DMS53 (cell line): ENCODE measurements at regions not wholly inside any gene's neighbourhood (a gene's known extent, or its start where the extent isn't known, plus 50 kb on each side); places are given as distances from the start of the nearest gene placed in this dataset.

Experiments
- DNase-seq: peaks from one replicate; lab custom pipeline; 2025; lab: John Stamatoyannopoulos, UW

- no peak for DNase-seq
Measured at GRCh38 chr10:52440612-52441285, 126.7 kb downstream of the DKK1 start.

- DNase-seq = no peak
Measured at GRCh38 chr10:52442576-52442975, 128.5 kb downstream of the DKK1 start.

GRCh38 chr10:52443419-52444388, 129.6 kb downstream of the DKK1 start:
- DNase-seq = no peak

GRCh38 chr10:52446391-52446790, 132.3 kb downstream of the DKK1 start:
- no peak for DNase-seq

- no peak for DNase-seq
Measured at GRCh38 chr10:52447931-52448353, 133.9 kb downstream of the DKK1 start.

DNA sequence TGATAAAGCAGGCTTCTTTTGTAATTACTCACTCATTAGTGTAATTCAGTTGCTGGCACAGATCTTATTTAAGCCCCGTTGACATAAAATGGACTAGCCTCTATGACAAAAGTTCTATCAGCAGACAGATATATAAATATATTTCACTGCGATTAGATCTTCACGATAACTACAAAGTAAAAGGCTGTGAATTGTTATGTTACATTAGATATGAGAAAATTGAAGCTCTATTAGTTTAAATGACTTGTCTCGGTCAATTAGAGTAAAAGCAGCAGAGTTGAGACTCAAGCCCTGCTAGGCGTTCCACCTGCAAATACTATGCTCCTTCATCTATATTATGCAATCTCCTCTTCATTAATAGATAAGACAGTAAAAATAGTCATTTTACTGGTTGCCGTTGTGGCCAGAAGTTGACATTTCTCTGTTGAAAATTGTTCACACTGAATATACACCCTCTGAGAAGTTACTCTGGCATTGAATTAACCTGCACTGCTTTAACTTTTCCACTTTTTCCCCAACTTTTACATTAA, 136.7 kb downstream of the DKK1 start:
- DNase-seq = no peak

GRCh38 chr10:52451817-52452216, 137.7 kb downstream of the DKK1 start:
- DNase-seq = no peak

- no peak for DNase-seq
Measured at GRCh38 chr10:52452600-52453493, 138.8 kb downstream of the DKK1 start.

DNA sequence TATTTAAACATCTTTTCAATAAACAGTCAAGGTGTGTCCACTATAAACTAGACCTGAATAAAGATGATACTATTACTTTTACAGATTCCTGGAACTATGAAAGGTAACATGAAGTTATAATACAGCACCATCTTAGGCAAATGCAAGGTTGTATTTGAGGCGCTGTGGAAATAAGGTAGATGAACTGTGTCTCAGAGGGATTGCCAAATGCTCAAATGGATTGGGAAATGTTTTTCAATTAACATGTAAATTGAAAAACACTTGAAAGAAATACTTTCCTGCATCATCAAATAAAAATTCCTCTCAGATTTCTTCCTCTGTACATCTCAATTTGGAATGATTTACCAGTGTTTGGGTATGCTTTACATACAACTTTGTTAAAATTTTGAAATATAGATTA, 139.4 kb downstream of the DKK1 start:
- DNase-seq = no peak

DNA sequence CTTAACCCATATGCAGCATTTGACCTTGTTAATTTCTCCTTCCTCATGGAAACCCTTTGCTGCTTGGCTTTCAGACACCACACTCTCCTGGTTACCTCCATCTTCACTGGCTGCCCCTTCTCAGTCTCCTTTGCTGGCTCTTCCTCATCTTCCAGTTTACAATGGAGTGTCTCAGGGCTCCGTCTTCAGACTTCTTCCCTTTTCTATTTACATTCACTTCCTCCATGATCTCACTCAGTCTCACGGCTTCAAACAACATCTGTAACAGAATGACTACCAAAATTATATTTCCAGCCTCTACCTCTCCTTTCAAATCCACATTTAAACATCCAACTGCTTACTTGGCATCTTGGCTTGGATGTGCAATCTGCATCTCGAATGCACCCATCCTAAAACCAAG, 140.4 kb downstream of the DKK1 start:
- DNase-seq = no peak

- DNase-seq = no peak
Measured at GRCh38 chr10:52455098-52455497, 141.0 kb downstream of the DKK1 start.

DNA sequence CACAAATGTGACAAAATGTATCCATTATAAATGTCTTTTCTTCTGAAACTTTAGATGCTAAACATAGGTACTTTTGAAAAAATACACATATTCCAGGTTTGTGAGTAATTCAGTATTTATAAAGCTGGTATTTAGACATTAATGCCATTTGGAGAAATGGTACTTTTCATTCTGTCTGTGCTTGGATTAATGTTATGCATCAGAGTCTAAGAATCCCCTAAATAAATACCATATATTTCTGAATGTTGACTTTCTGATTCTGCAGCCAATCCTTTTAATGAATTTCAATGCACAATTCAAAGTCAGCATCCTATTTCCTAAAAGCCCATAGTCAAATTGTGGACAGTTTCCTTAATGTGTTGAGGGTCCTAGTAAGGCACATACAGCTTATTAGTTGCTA, 145.0 kb downstream of the DKK1 start:
- DNase-seq = no peak

- DNase-seq = no peak
Measured at GRCh38 chr10:52463826-52464225, 149.7 kb downstream of the DKK1 start.

GRCh38 chr10:52464368-52465124, 150.5 kb downstream of the DKK1 start:
- no peak for DNase-seq

- no peak for DNase-seq
Measured at GRCh38 chr10:52465202-52465601, 151.1 kb downstream of the DKK1 start.

- DNase-seq = no peak
Measured at GRCh38 chr10:52466464-52466863, 152.4 kb downstream of the DKK1 start.

DNA sequence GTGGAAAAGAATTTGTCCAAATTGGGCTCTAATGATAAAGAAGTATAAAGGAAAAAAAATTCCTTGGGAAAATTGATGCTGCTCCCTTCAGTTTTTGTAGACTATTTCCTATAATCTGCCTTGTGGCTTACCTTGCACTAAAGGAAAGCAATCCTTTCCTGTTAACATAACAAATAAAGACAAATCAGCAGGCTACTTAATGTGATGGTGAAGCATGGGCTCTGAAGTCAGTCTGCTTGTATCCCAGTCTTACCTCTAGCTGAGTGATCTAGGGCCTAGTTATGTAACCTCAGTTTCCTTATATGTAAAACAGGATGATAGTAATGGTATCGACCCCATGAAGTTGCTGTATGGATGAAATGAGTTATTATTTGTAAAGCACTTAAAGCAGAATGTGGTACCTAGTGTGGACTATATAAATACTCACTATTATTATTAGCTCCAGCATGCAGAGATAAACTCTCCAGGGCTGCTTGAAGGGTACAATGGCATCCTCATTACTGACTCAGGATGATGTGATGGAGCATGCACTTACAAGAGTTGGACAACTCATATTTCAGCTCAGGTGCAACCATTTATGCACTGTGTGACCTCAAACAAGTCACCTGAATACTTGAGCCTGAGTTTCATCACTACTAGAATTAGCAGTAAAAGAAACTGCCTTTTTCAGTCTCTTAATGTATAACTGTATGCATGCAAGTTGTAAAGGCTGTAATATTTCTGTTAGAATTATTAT, 156.1 kb downstream of the DKK1 start:
- DNase-seq = no peak

DNA sequence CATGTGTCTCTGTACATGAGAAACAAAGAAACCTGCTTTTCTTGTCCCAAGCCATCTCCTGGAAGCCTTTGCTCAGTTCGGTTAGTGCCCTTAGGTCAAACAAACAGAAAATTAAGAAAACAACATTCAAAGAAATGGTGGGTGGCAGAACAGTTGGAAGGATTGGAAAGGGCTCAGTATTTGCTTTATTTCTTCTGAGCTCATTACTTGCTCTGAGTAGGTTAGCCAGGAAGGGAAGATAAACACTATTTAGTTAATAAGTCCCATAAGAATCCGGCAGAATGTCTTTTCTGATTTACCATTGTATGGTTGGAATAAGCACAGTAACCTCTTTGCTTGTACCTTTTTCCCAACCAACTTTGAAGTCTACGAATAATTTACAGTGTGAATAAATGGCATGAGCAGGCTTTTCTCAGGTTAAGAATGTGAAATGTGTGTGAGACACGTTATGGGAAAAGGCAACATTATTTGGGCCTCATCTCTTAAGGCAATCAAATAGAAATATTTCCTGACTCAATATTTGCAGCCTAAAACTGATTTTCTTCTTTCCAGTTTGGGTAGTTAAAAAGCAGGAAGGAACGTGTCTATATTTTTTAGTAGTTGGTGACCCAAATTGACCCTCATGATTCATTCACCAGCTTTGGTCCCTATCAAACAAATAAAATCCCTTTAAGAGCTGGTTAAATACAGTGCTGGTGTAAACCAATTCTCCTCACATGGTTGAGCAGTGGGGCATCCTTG, 158.5 kb downstream of the DKK1 start:
- DNase-seq = no peak

GRCh38 chr10:52474265-52474664, 160.2 kb downstream of the DKK1 start:
- DNase-seq = no peak

DNA sequence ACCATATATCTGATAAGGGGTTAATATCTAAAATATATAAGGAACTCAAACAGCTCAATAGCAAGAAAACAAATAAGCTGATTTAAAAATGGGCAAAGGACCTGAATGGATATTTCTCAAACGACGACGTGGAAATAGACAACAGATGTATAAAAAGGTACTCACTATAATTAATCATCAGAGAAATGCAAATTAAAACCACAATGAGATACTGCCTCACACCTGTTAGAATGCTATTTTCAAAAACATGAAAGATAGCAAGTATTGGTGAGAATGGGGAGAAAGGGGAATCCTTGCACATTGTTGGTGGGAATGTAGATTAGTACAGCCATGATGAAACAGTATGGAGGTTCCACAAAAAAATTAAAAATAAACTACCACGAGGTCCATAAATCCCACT, 163.2 kb downstream of the DKK1 start:
- DNase-seq = no peak
